ENCODE measurements at regions not wholly inside any gene's neighbourhood (a gene's known extent, or its start where the extent isn't known, plus 50 kb on each side); places are given as distances from the start of the nearest gene placed in this dataset.

DNA sequence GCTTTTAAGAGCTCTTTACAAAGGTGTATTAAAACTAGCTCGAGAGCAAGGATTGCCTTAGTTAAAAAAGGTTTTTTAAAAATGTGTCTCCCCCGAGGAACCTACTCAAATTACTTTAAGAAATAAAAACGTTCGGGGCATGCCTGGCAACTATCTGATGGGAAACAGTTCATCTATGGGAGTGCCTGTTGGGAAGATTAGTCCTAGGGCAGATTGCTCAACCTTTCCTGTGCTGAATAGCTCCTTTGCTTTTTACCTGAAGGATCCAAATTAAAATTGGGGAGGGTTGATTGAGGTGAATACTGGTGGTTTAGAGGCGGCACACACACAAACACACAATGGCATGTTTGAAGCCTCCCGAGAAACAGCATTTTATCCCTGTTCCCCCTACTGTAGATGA, 541.4 kb upstream of the ATP2B1 start:
- TF ChIP-seq, protein P1, sequence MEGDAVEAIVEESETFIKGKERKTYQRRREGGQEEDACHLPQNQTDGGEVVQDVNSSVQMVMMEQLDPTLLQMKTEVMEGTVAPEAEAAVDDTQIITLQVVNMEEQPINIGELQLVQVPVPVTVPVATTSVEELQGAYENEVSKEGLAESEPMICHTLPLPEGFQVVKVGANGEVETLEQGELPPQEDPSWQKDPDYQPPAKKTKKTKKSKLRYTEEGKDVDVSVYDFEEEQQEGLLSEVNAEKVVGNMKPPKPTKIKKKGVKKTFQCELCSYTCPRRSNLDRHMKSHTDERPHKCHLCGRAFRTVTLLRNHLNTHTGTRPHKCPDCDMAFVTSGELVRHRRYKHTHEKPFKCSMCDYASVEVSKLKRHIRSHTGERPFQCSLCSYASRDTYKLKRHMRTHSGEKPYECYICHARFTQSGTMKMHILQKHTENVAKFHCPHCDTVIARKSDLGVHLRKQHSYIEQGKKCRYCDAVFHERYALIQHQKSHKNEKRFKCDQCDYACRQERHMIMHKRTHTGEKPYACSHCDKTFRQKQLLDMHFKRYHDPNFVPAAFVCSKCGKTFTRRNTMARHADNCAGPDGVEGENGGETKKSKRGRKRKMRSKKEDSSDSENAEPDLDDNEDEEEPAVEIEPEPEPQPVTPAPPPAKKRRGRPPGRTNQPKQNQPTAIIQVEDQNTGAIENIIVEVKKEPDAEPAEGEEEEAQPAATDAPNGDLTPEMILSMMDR (IDR thresholded peaks at IDR 0.05) = no peak
- TF ChIP-seq POLR2A (IDR thresholded peaks at IDR 0.05) = no peak
